A549 (cell line): ENCODE measurements at regions not wholly inside any gene's neighbourhood (a gene's known extent, or its start where the extent isn't known, plus 50 kb on each side); places are given as distances from the start of the nearest gene placed in this dataset.

Experiments used
- ATAC-seq, 2 experiments: fragments of 200-7000 bp in 1 of 2; fragments of >200 bp in 1 of 2; cut with Nextera tagmentation in 1 of 2; cut with Tn5 transposase in 1 of 2; 3 replicates each; pipeline versions ENCODE4 v1.8.0 to v1.9.1; 2018 to 2020; ENCODE audit warnings: mild to moderate bottlenecking in 1 of 2, moderate library complexity in 1 of 2
- CTCF ChIA-PET: fragments of 300-600 bp; sonication (Branson Sonifier 250); formaldehyde crosslinking; extraction: SDS; loops from one replicate; lab custom pipeline; 2021; ENCODE audit warnings: antibody characterized with exemption, inconsistent platforms; lab: Yijun Ruan, JAX
- POLR2A ChIA-PET: fragments of 350-600 bp; formaldehyde crosslinking; extraction: SDS; loops from one replicate; lab custom pipeline; 2021; ENCODE audit warnings: antibody characterized with exemption, inconsistent platforms; lab: Yijun Ruan, JAX
- DNase-seq, 2 experiments: peaks; one replicate each; pipeline versions ENCODE4 v3.0.0 to v3.0.0-alpha.2; 2011 to 2016; ENCODE audit warnings: low read depth in 1 of 2, low spot score in 1 of 2
- FAIRE-seq: peaks from 2 replicates; lab custom pipeline; 2011; peaks lifted over from hg19 to GRCh38; lab: Jason Lieb, UNC
- H3K27ac ChIP-seq, 2 experiments: fragments of >200 bp; sonication (Bioruptor Twin); formaldehyde crosslinking; 3 replicates each; pipeline ENCODE4 v1.5.1; 2016 to 2017
- H3K4me1 ChIP-seq: fragments of >200 bp; sonication (Bioruptor Twin); formaldehyde crosslinking; 3 replicates; pipeline ENCODE4 v1.6.1; 2016
- H3K4me2 ChIP-seq: fragments of >200 bp; sonication (Bioruptor Twin); formaldehyde crosslinking; 3 replicates; pipeline ENCODE4 v1.6.1; 2016
- H3K4me3 ChIP-seq: fragments of >200 bp; sonication (Bioruptor Twin); formaldehyde crosslinking; 3 replicates; pipeline ENCODE4 v1.5.1; 2016
- H3K9me3 ChIP-seq: fragments of >200 bp; sonication (Bioruptor Twin); formaldehyde crosslinking; 3 replicates; pipeline ENCODE4 v1.6.1; 2016
- CBX2 ChIP-seq: fragments of 200-600 bp; sonication (generic); IDR thresholded peaks from 2 replicates; pipeline ENCODE4 v1.6.1; 2016; ENCODE audit warnings: low read depth, mild to moderate bottlenecking, borderline replicate concordance
- CEBPB ChIP-seq, 2 experiments: fragments of >200 bp in 1 of 2; sonication (Bioruptor Twin) in 1 of 2; formaldehyde crosslinking in 1 of 2; IDR thresholded peaks; 2 replicates each; pipeline ENCODE4 v1.6.1; 2012 to 2016
- CHD2 ChIP-seq: fragments of 150-350 bp; IDR thresholded peaks from 2 replicates; pipeline ENCODE4 v1.6.1; 2014; ENCODE audit warnings: low read length; ENCODE audit not compliant: partially characterized antibody
- EHMT2 ChIP-seq: fragments of 200-600 bp; sonication (generic); IDR thresholded peaks from 2 replicates; pipeline ENCODE4 v1.6.1; 2016; ENCODE audit warnings: antibody characterized with exemption, low read depth, mild to moderate bottlenecking, moderate library complexity
- EP300 ChIP-seq, 2 experiments: fragments of >200 bp; sonication (Bioruptor Twin); formaldehyde crosslinking; IDR thresholded peaks; 2 replicates in 1 of 2; 3 replicates in 1 of 2; pipeline ENCODE4 v1.6.1; 2016 to 2017
- FOSB ChIP-seq: fragments of 250-450 bp; sonication (Bioruptor Pico); IDR thresholded peaks from 2 replicates; pipeline ENCODE4 v1.5.0; 2020; ENCODE audit warnings: mild to moderate bottlenecking, moderate library complexity
- JUN ChIP-seq, 2 experiments: fragments of >200 bp; sonication (Bioruptor Twin); formaldehyde crosslinking; IDR thresholded peaks; 2 replicates in 1 of 2; 3 replicates in 1 of 2; pipeline ENCODE4 v1.6.1; 2016 to 2017
- KDM5A ChIP-seq: fragments of 200-600 bp; sonication (generic); IDR thresholded peaks from 2 replicates; pipeline ENCODE4 v1.6.1; 2016; ENCODE audit warnings: antibody characterized with exemption, mild to moderate bottlenecking
- MAFK ChIP-seq: fragments of 450-650 bp; IDR thresholded peaks from 2 replicates; pipeline ENCODE4 v1.6.1; 2014; ENCODE audit not compliant: partially characterized antibody
- MYC ChIP-seq: IDR thresholded peaks from 2 replicates; pipeline ENCODE4 v1.6.1; 2012; ENCODE audit warnings: mild to moderate bottlenecking, inconsistent platforms, low read length, improper control_type of control experiment, borderline replicate concordance
- NPAS2 ChIP-seq: fragments of 250-450 bp; sonication (Bioruptor Pico); IDR thresholded peaks from 2 replicates; pipeline ENCODE4 v1.8.0; 2022; ENCODE audit warnings: mild to moderate bottlenecking, moderate library complexity, borderline replicate concordance
- RAD21 ChIP-seq, 2 experiments: fragments of >200 bp in 1 of 2; sonication (Bioruptor Twin) in 1 of 2; formaldehyde crosslinking in 1 of 2; IDR thresholded peaks in 1 of 2; conservative IDR thresholded peaks in 1 of 2; 2 replicates in 1 of 2; 3 replicates in 1 of 2; pipeline ENCODE4 v1.6.1; 2012 to 2018; ENCODE audit warnings: inconsistent platforms in 1 of 2
- RNF2 ChIP-seq: fragments of 200-600 bp; sonication (generic); IDR thresholded peaks from 2 replicates; pipeline ENCODE4 v1.6.1; 2016; ENCODE audit warnings: low read depth, mild to moderate bottlenecking, antibody characterized with exemption, moderate library complexity, borderline replicate concordance
- SREBF2 ChIP-seq: fragments of 450-650 bp; IDR thresholded peaks from 2 replicates; pipeline ENCODE4 v1.6.1; 2014; ENCODE audit warnings: mild to moderate bottlenecking, moderate library complexity
- TFCP2L1 ChIP-seq: fragments of 250-450 bp; sonication (Bioruptor Pico); IDR thresholded peaks from 2 replicates; pipeline ENCODE4 v1.5.0; 2021; ENCODE audit warnings: mild to moderate bottlenecking
- USF2 ChIP-seq: fragments of 450-650 bp; IDR thresholded peaks from 2 replicates; pipeline ENCODE4 v1.6.1; 2014; ENCODE audit warnings: antibody characterized with exemption
- ZNF302 ChIP-seq: fragments of 250-450 bp; sonication (Bioruptor Pico); IDR thresholded peaks from 2 replicates; pipeline ENCODE4 v1.9.0; 2021; ENCODE audit warnings: inconsistent platforms, mild to moderate bottlenecking, moderate library complexity
- WGBS: methylation state at CpG from one replicate; pipeline ENCODE4 v1.1.6; 2017; ENCODE audit errors: missing lambda C conversion rate; 5-methylcytosine and 5-hydroxymethylcytosine counted together
- TF ChIP-seq, protein P1 (sequence below): fragments of 150-350 bp; IDR thresholded peaks from 2 replicates; pipeline ENCODE4 v1.6.1; 2014; ENCODE audit warnings: low read depth, mild to moderate bottlenecking, low read length
- TF ChIP-seq, protein P2 (sequence below): IDR thresholded peaks from 2 replicates; pipeline ENCODE4 v1.6.1; 2012
- TF ChIP-seq, protein P3 (sequence below): IDR thresholded peaks from 2 replicates; pipeline ENCODE4 v1.6.1; 2012
- TF ChIP-seq, protein P4 (sequence below): fragments of >200 bp; sonication (Bioruptor Twin); formaldehyde crosslinking; IDR thresholded peaks from 2 replicates; pipeline ENCODE4 v1.6.1; 2016

- FAIRE-seq = no peak
- no peaks in the 10 kb centered on the region for H3K9me3 ChIP-seq
- no peaks in the 10 kb centered on the region for H3K4me1 ChIP-seq
- TF ChIP-seq RAD21 (conservative IDR thresholded peaks at IDR 0.05 in 1 of 2, IDR thresholded peaks at IDR 0.05 in 1 of 2) (0 out of 5 replicates have a peak, but pooled peaks of 1 of the 2 experiments have one; percentile 4), EP300 (IDR thresholded peaks at IDR 0.05) (no peak)
- TF ChIP-seq, all 56 proteins: peak for 1
- ChIA-PET POLR2A (no interaction called here), CTCF (no interaction called here)
- no peak overlapping the region for H3K27ac ChIP-seq
- no peak overlapping the region for H3K4me3 ChIP-seq
- no peak overlapping the region for H3K4me2 ChIP-seq
- 0% methylated on average over 2 of the region's 2 CpGs for WGBS
- ATAC-seq = no peak; a peak in 1 of 6 replicates
- peak in 1 of 2 experiments; percentile 1 for DNase-seq
These were observed 80.1 kb upstream of the PRSS1 start for GRCh38 chr7:142669074-142669654.

GRCh38 chr7:142668495-142668894 lies 80.8 kb upstream of the PRSS1 start:
- ChIA-PET CTCF (no interaction called here), POLR2A (no interaction called here)
- peak; percentile 59 for FAIRE-seq
- Histone ChIP-seq H3K4me2 (no peak overlapping the region), H3K27ac (no peak overlapping the region), H3K9me3 (no peaks in the 10 kb centered on the region), H3K4me3 (no peak overlapping the region), H3K4me1 (no peaks in the 10 kb centered on the region)
- no peak for ATAC-seq
- WGBS = 0% methylated on average over 4 of the region's 4 CpGs
- TF ChIP-seq NPAS2 (CRISPR knock-in tag) (no peak), CBX2 (no peak), RNF2 (no peak), TFCP2L1 (CRISPR knock-in tag) (no peak), MAFK (no peak), KDM5A (no peak), JUN (IDR thresholded peaks at IDR 0.05) (no peak), ZNF302 (CRISPR knock-in tag) (no peak), MYC (no peak), USF2 (no peak), SREBF2 (no peak), FOSB (CRISPR knock-in tag) (no peak), RAD21 (conservative IDR thresholded peaks at IDR 0.05 in 1 of 2, IDR thresholded peaks at IDR 0.05 in 1 of 2) (no peak), CHD2 (no peak), EHMT2 (no peak), CEBPB (IDR thresholded peaks at IDR 0.05) (no peak)
- TF ChIP-seq, protein P1, sequence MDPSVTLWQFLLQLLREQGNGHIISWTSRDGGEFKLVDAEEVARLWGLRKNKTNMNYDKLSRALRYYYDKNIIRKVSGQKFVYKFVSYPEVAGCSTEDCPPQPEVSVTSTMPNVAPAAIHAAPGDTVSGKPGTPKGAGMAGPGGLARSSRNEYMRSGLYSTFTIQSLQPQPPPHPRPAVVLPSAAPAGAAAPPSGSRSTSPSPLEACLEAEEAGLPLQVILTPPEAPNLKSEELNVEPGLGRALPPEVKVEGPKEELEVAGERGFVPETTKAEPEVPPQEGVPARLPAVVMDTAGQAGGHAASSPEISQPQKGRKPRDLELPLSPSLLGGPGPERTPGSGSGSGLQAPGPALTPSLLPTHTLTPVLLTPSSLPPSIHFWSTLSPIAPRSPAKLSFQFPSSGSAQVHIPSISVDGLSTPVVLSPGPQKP = no peak
- TF ChIP-seq, protein P2, sequence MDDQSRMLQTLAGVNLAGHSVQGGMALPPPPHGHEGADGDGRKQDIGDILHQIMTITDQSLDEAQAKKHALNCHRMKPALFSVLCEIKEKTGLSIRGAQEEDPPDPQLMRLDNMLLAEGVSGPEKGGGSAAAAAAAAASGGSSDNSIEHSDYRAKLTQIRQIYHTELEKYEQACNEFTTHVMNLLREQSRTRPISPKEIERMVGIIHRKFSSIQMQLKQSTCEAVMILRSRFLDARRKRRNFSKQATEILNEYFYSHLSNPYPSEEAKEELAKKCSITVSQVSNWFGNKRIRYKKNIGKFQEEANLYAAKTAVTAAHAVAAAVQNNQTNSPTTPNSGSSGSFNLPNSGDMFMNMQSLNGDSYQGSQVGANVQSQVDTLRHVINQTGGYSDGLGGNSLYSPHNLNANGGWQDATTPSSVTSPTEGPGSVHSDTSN = no peak
- TF ChIP-seq, protein P3, sequence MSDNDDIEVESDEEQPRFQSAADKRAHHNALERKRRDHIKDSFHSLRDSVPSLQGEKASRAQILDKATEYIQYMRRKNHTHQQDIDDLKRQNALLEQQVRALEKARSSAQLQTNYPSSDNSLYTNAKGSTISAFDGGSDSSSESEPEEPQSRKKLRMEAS = no peak
- TF ChIP-seq, protein P4, sequence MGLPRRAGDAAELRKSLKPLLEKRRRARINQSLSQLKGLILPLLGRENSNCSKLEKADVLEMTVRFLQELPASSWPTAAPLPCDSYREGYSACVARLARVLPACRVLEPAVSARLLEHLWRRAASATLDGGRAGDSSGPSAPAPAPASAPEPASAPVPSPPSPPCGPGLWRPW = no peak
- DNase-seq = no peak
